T-helper 1 cell (primary cell): ENCODE measurements at regions not wholly inside any gene's neighbourhood (a gene's known extent, or its start where the extent isn't known, plus 50 kb on each side); places are given as distances from the start of the nearest gene placed in this dataset.
A peak's percentile ranks its signal among the peaks of the same experiment; 100 is the strongest.
"Not testable (repeated sequence)": the region's sequence is repeated elsewhere in the genome, so short reads cannot be mapped to it uniquely, and the experiment has no call there.

ENCODE experiments used
- DNase-seq, 5 donors: peaks; one replicate each; pipeline ENCODE4 v3.0.0-alpha.2; 2012 to 2020

- DNase-seq, result no peak
Observed at GRCh38 chr6:2611092-2611491, 139.6 kb downstream of the MYLK4 start.

- no peak for DNase-seq
Observed at GRCh38 chr6:2608503-2608902, 142.2 kb downstream of the MYLK4 start.

GRCh38 chr6:2600363-2600762, 150.4 kb downstream of the MYLK4 start:
- DNase-seq, result no peak

GRCh38 chr6:2599817-2600216, 150.9 kb downstream of the MYLK4 start:
- DNase-seq, result no peak

GRCh38 chr6:2598867-2599266, 151.9 kb downstream of the MYLK4 start:
- no peak for DNase-seq

GRCh38 chr6:2597991-2598390, 152.7 kb downstream of the MYLK4 start:
- no peak for DNase-seq

- DNase-seq, result not testable (repeated sequence)
Observed at GRCh38 chr6:2597457-2597856, 153.3 kb downstream of the MYLK4 start.

- DNase-seq, result no peak
Observed at GRCh38 chr6:2596222-2596621, 154.5 kb downstream of the MYLK4 start.

GRCh38 chr6:2594868-2595267, 155.9 kb downstream of the MYLK4 start:
- DNase-seq, result no peak

- DNase-seq, result no peak
Observed at GRCh38 chr6:2593167-2593566, 157.6 kb downstream of the MYLK4 start.

- no peak for DNase-seq
Observed at GRCh38 chr6:2589171-2589661, 161.5 kb downstream of the MYLK4 start.

- DNase-seq, result no peak
Observed at GRCh38 chr6:2583459-2583858, 167.3 kb downstream of the MYLK4 start.

- no peak for DNase-seq
Observed at GRCh38 chr6:2582268-2582667, 168.5 kb downstream of the MYLK4 start.

GRCh38 chr6:2581611-2582010, 169.1 kb downstream of the MYLK4 start:
- no peak for DNase-seq

GRCh38 chr6:2581011-2581410, 169.7 kb downstream of the MYLK4 start:
- no peak for DNase-seq

- DNase-seq, result no peak
Observed at GRCh38 chr6:2579804-2580570, 170.7 kb downstream of the MYLK4 start.

GRCh38 chr6:2579241-2579761, 171.4 kb downstream of the MYLK4 start:
- no peak for DNase-seq

- no peak for DNase-seq
Observed at GRCh38 chr6:2578767-2579166, 172.0 kb downstream of the MYLK4 start.

- DNase-seq, result no peak
Observed at GRCh38 chr6:2576499-2576898, 174.2 kb downstream of the MYLK4 start.

- DNase-seq, result no peak
Observed at GRCh38 chr6:2575236-2575635, 175.5 kb downstream of the MYLK4 start.

- DNase-seq, result not testable (repeated sequence)
Observed at GRCh38 chr6:2569420-2569819, 181.3 kb downstream of the MYLK4 start.

- DNase-seq, result no peak
Observed at GRCh38 chr6:2566048-2566447, 184.7 kb downstream of the MYLK4 start.

- DNase-seq, result no peak
Observed at GRCh38 chr6:2565499-2565898, 185.2 kb downstream of the MYLK4 start.

GRCh38 chr6:2563635-2564034, 187.1 kb downstream of the MYLK4 start:
- DNase-seq, result peak in 1 of 5 donors; percentile 71
